Gastroesophageal sphincter (tissue), 4 donors: ENCODE measurements at regions not wholly inside any gene's neighbourhood (a gene's known extent, or its start where the extent isn't known, plus 50 kb on each side); places are given as distances from the start of the nearest gene placed in this dataset.

Experiments used
- ATAC-seq: fragments of 150-250 bp; one replicate; pipeline ENCODE4 v1.9.1; 2016; ENCODE audit warnings: mild to moderate bottlenecking, moderate library complexity
- H3K27ac ChIP-seq, 4 donors: fragments of 200-600 bp; sonication (generic) in 3 of 4; 1 replicate in 3 of 4; 2 replicates in 1 of 4; pipeline ENCODE4 v1.5.1; 2016 to 2019
- H3K27me3 ChIP-seq: fragments of 200-600 bp; sonication (generic); one replicate; pipeline ENCODE4 v1.5.1; 2019
- H3K36me3 ChIP-seq, 2 donors: fragments of 200-600 bp; sonication (generic); one replicate each; pipeline ENCODE4 v1.5.1; 2019; ENCODE audit warnings: control low read depth in 1 of 2
- H3K4me1 ChIP-seq, 3 donors: fragments of 200-600 bp; sonication (generic); 1 replicate in 2 of 3; 2 replicates in 1 of 3; pipeline ENCODE4 v1.5.1; 2016 to 2019; ENCODE audit warnings: control low read depth in 2 of 3
- H3K4me3 ChIP-seq, 2 donors: fragments of 200-600 bp; sonication (generic); one replicate each; pipeline ENCODE4 v1.5.1; 2019; ENCODE audit warnings: mild to moderate bottlenecking in 1 of 2, moderate library complexity in 1 of 2
- H3K9me3 ChIP-seq, 3 donors: fragments of 200-600 bp; sonication (generic); one replicate each; pipeline ENCODE4 v1.5.1; 2017 to 2019; ENCODE audit warnings: control low read depth in 2 of 3
- CTCF ChIP-seq, 4 experiments: fragments of 200-600 bp in 2 of 4; fragments of 450-650 bp in 2 of 4; sonication (generic) in 1 of 4; IDR thresholded peaks; one replicate each; pipeline ENCODE4 v1.5.1; 2017 to 2019; ENCODE audit warnings: antibody characterized with exemption in 4 of 4, mild to moderate bottlenecking in 2 of 4, moderate library complexity in 2 of 4
- EP300 ChIP-seq: sonication (generic); formaldehyde crosslinking; IDR thresholded peaks from one replicate; pipeline ENCODE4 v1.6.1; 2017; ENCODE audit warnings: antibody characterized with exemption, mild to moderate bottlenecking
- POLR2A ChIP-seq, 2 donors: fragments of 450-650 bp; IDR thresholded peaks; one replicate each; pipeline ENCODE4 v1.6.1; 2017; ENCODE audit warnings: antibody characterized with exemption in 2 of 2, mild to moderate bottlenecking in 2 of 2, moderate library complexity in 1 of 2
- POLR2AphosphoS5 ChIP-seq: sonication (generic); formaldehyde crosslinking; IDR thresholded peaks from one replicate; pipeline ENCODE4 v1.6.1; 2017; ENCODE audit warnings: antibody characterized with exemption
- WGBS, 2 donors: methylation state at CpG; one replicate each; pipeline ENCODE4 v1.1.5; 2018; ENCODE audit warnings: low coverage in 1 of 2; 5-methylcytosine and 5-hydroxymethylcytosine counted together

- WGBS, 2 donors, result 17 to 43% methylated on average over 1 of the region's 1 CpG
- Histone ChIP-seq H3K27ac (no peak overlapping the region), H3K36me3 (no peaks in the 10 kb centered on the region), H3K4me1 (peaks cover 0 to 4% (median 3%) of the 10 kb centered on the region in 3 donors), H3K4me3 (no peak overlapping the region), H3K9me3 (no peaks in the 10 kb centered on the region), H3K27me3 (no peaks in the 10 kb centered on the region)
- no peak for ATAC-seq
- no peak for TF ChIP-seq POLR2AphosphoS5
- no peak for TF ChIP-seq CTCF (IDR thresholded peaks at IDR 0.05)
- TF ChIP-seq POLR2A (IDR thresholded peaks at IDR 0.05), result no peak
These were observed 73.7 kb upstream of the ERCC6L2 start for GRCh38 chr9:95801797-95802196.

GRCh38 chr9:95796029-95796428, 79.5 kb upstream of the ERCC6L2 start:
- no peaks in the 10 kb centered on the region for H3K9me3 ChIP-seq
- no peak overlapping the region for H3K4me3 ChIP-seq
- no peak overlapping the region for H3K27ac ChIP-seq
- peaks cover 0 to 16% (median 0%) of the 10 kb centered on the region in 3 donors for H3K4me1 ChIP-seq
- ATAC-seq, result no peak
- no peaks in the 10 kb centered on the region for H3K36me3 ChIP-seq
- no peaks in the 10 kb centered on the region for H3K27me3 ChIP-seq
- TF ChIP-seq POLR2A (IDR thresholded peaks at IDR 0.05) (no peak), CTCF (IDR thresholded peaks at IDR 0.05) (no peak), EP300 (no peak), POLR2AphosphoS5 (no peak)
- 77% methylated on average over 5 of the region's 6 CpGs; no CpG with 5 or more reads in 1 of the 2 donors for WGBS, 2 donors

GRCh38 chr9:95793924-95794828, 81.3 kb upstream of the ERCC6L2 start:
- 20 to 30% methylated on average over 5 of the region's 5 CpGs for WGBS, 2 donors
- peak; percentile 67 for ATAC-seq
- Histone ChIP-seq H3K4me3 (no peak overlapping the region), H3K27me3 (no peaks in the 10 kb centered on the region), H3K27ac (peak overlapping the region in 3 of 4 donors; percentile 3 to 22 (median 11)), H3K9me3 (no peaks in the 10 kb centered on the region), H3K36me3 (no peaks in the 10 kb centered on the region), H3K4me1 (peaks cover 0 to 16% (median 0%) of the 10 kb centered on the region in 3 donors)
- no peak for TF ChIP-seq EP300
- TF ChIP-seq POLR2AphosphoS5, result peak; percentile 75

- no peak overlapping the region for H3K27ac ChIP-seq
- TF ChIP-seq POLR2A (IDR thresholded peaks at IDR 0.05) (no peak), CTCF (IDR thresholded peaks at IDR 0.05) (no peak), EP300 (no peak)
- 80 to 86% methylated on average over 1 to 2 of the region's 2 CpGs for WGBS, 2 donors
These were observed 83.8 kb upstream of the ERCC6L2 start for GRCh38 chr9:95791695-95792094.

GRCh38 chr9:95791286-95791685, 84.2 kb upstream of the ERCC6L2 start:
- Histone ChIP-seq H3K36me3 (no peaks in the 10 kb centered on the region), H3K9me3 (no peaks in the 10 kb centered on the region), H3K4me1 (peaks cover 0 to 16% (median 0%) of the 10 kb centered on the region in 3 donors), H3K27ac (no peak overlapping the region), H3K4me3 (no peak overlapping the region), H3K27me3 (no peaks in the 10 kb centered on the region)
- WGBS, 2 donors, result 76% methylated on average over 2 to 4 of the region's 4 CpGs
- ATAC-seq, result no peak
- TF ChIP-seq POLR2AphosphoS5 (no peak), CTCF (IDR thresholded peaks at IDR 0.05) (no peak), POLR2A (IDR thresholded peaks at IDR 0.05) (no peak), EP300 (no peak)

More at GRCh38 chr9:95791695-95792094, 83.8 kb upstream of the ERCC6L2 start:
- peaks cover 0 to 16% (median 0%) of the 10 kb centered on the region in 3 donors for H3K4me1 ChIP-seq
- H3K27me3 ChIP-seq, result no peaks in the 10 kb centered on the region
- ATAC-seq, result no peak
- H3K9me3 ChIP-seq, result no peaks in the 10 kb centered on the region
- H3K36me3 ChIP-seq, result no peaks in the 10 kb centered on the region
- no peak overlapping the region for H3K4me3 ChIP-seq
